MCF 10A (cell line): ENCODE measurements at regions not wholly inside any gene's neighbourhood (a gene's known extent, or its start where the extent isn't known, plus 50 kb on each side); places are given as distances from the start of the nearest gene placed in this dataset.

Source experiments
- BruUV-seq: library from RNA; stranded (reverse); fragments of 400-500 nt; replicated peaks from 2 replicates; lab custom pipeline; 2021; lab: Mats Ljungman, UMichigan
- CTCF ChIA-PET: fragments of 300-600 bp; sonication (Branson Sonifier 250); formaldehyde crosslinking; extraction: SDS; loops from one replicate; lab custom pipeline; 2021; ENCODE audit warnings: antibody characterized with exemption, inconsistent platforms; lab: Yijun Ruan, JAX
- POLR2A ChIA-PET: fragments of 300-600, 350-650 bp; sonication (Branson Sonifier 250); formaldehyde crosslinking; extraction: SDS; loops from one replicate; lab custom pipeline; 2020; ENCODE audit warnings: antibody characterized with exemption, inconsistent platforms; lab: Yijun Ruan, JAX
- DNase-seq: peaks from one replicate; pipeline ENCODE4 v3.0.0-alpha.2; 2018; ENCODE audit not compliant: unreplicated experiment
- H3K27ac Mint-ChIP-seq: one replicate; pipeline ENCODE4 v1.8.0; 2022; ENCODE audit warnings: mild to moderate bottlenecking, low read depth, mixed read lengths; ENCODE audit not compliant: unreplicated experiment
- H3K27me3 Mint-ChIP-seq: one replicate; pipeline ENCODE4 v1.8.0; 2022; ENCODE audit warnings: mixed read lengths; ENCODE audit not compliant: insufficient read depth, unreplicated experiment
- H3K36me3 Mint-ChIP-seq: one replicate; pipeline ENCODE4 v1.8.0; 2022; ENCODE audit warnings: mild to moderate bottlenecking, moderate library complexity, mixed read lengths; ENCODE audit not compliant: insufficient read depth, unreplicated experiment
- H3K4me1 Mint-ChIP-seq: one replicate; pipeline ENCODE4 v1.8.0; 2022; ENCODE audit warnings: mixed read lengths; ENCODE audit not compliant: insufficient read depth, unreplicated experiment
- H3K4me3 Mint-ChIP-seq: one replicate; pipeline ENCODE4 v1.8.0; 2022; ENCODE audit warnings: mild to moderate bottlenecking, moderate library complexity, mixed read lengths; ENCODE audit not compliant: unreplicated experiment
- H3K9me3 Mint-ChIP-seq: one replicate; pipeline ENCODE4 v1.8.0; 2022; ENCODE audit warnings: mixed read lengths; ENCODE audit not compliant: unreplicated experiment
- CTCF ChIP-seq: fragments of 200-600 bp; IDR thresholded peaks from one replicate; pipeline ENCODE4 v1.8.0; 2022; ENCODE audit warnings: antibody characterized with exemption, mild to moderate bottlenecking; ENCODE audit not compliant: unreplicated experiment
- intact Hi-C: fragments of 100-400 bp; cut with micrococcal nuclease; formaldehyde crosslinking; loops from 2 replicates; pipeline ENCODE4 v1.14.1; 2022

GRCh38 chr2:129902731-129903585 lies 76.5 kb upstream of the RAB6C start:
- Mint-ChIP-seq H3K27ac (no peak overlapping the region), H3K9me3 (peaks cover 21% of the 10 kb centered on the region), H3K4me1 (no peaks in the 10 kb centered on the region), H3K36me3 (no peaks in the 10 kb centered on the region), H3K27me3 (no peaks in the 10 kb centered on the region), H3K4me3 (no peak overlapping the region)
- BruUV-seq = no TSS peak
- intact Hi-C loops = no loop called here
- TF ChIP-seq CTCF = no peak
- POLR2A ChIA-PET = no interaction called here
- DNase-seq = no peak
- CTCF ChIA-PET = interaction anchor here (0.5 kb wide), 1 partner anchor 21 kb away, joined by 3 read pairs; no protein-coding TSS in a partner anchor

GRCh38 chr2:129903586-129904425 lies 75.7 kb upstream of the RAB6C start:
- DNase-seq = peak; percentile 18
- intact Hi-C loops = no loop called here
- Mint-ChIP-seq H3K4me3 (no peak overlapping the region), H3K27me3 (no peaks in the 10 kb centered on the region), H3K36me3 (no peaks in the 10 kb centered on the region), H3K4me1 (no peaks in the 10 kb centered on the region), H3K27ac (no peak overlapping the region), H3K9me3 (peaks cover 21% of the 10 kb centered on the region)
- BruUV-seq = no TSS peak
- ChIA-PET CTCF (interaction anchor here (0.5 to 0.6 kb wide), 2 partner anchors 21 to 1250 kb away, joined by 3 read pairs; no protein-coding TSS in a partner anchor), POLR2A (interaction anchor here (0.7 kb wide), 1 partner anchor 674 kb away, joined by 3 read pairs; no protein-coding TSS in a partner anchor)
- TF ChIP-seq CTCF = no peak

GRCh38 chr2:129904532-129905446 lies 74.7 kb upstream of the RAB6C start:
- peaks cover 13% of the 10 kb centered on the region for H3K9me3 Mint-ChIP-seq
- no peak overlapping the region for H3K4me3 Mint-ChIP-seq
- no peaks in the 10 kb centered on the region for H3K36me3 Mint-ChIP-seq
- POLR2A ChIA-PET = interaction anchor here (0.7 kb wide), 2 partner anchors 38 to 675 kb away, joined by 3 read pairs; no protein-coding TSS in a partner anchor
- no peak overlapping the region for H3K27ac Mint-ChIP-seq
- DNase-seq = peak; percentile 36
- no peaks in the 10 kb centered on the region for H3K27me3 Mint-ChIP-seq
- no peak for TF ChIP-seq CTCF
- CTCF ChIA-PET = no interaction called here
- no peaks in the 10 kb centered on the region for H3K4me1 Mint-ChIP-seq
- intact Hi-C loops = no loop called here
- BruUV-seq = no TSS peak
